T47D (cell line): ENCODE measurements at regions not wholly inside any gene's neighbourhood (a gene's known extent, or its start where the extent isn't known, plus 50 kb on each side); places are given as distances from the start of the nearest gene placed in this dataset.
A peak's percentile ranks its signal among the peaks of the same experiment; 100 is the strongest.

Source experiments
- DNase-seq, 2 experiments: peaks; one replicate each; pipeline versions ENCODE4 v3.0.0 to v3.0.0-alpha.2; 2011 to 2012; ENCODE audit warnings: low read depth in 1 of 2, low spot score in 1 of 2
- JUND ChIP-seq: IDR thresholded peaks from 2 replicates; pipeline ENCODE4 v1.6.1; 2012; ENCODE audit warnings: low read depth
- in situ Hi-C: cut with HindIII; loops from 2 replicates; pipeline ENCODE4 v1.10.0; 2016; ENCODE audit warnings: low sequenced_read_pairs, low pct_unique_long_range_greater_than_20kb

- no peak for TF ChIP-seq JUND
- DNase-seq, result no peak
- in situ Hi-C loops, result no loop called here
Observed at GRCh38 chr9:87803166-87803565, 77.2 kb downstream of the CTSL start.

- no peak for TF ChIP-seq JUND
- in situ Hi-C loops, result no loop called here
- DNase-seq, result no peak
Observed at GRCh38 chr9:87803623-87804345, 77.9 kb downstream of the CTSL start.

GRCh38 chr9:87805259-87805658, 77.4 kb upstream of the SPATA31E1 start:
- no peak for DNase-seq
- in situ Hi-C loops, result no loop called here
- no peak for TF ChIP-seq JUND

- no peak for DNase-seq
- in situ Hi-C loops, result no loop called here
- no peak for TF ChIP-seq JUND
Observed at GRCh38 chr9:87810008-87810407, 72.7 kb upstream of the SPATA31E1 start.

GRCh38 chr9:87810679-87811178, 71.9 kb upstream of the SPATA31E1 start:
- DNase-seq, result no peak
- in situ Hi-C loops, result no loop called here
- no peak for TF ChIP-seq JUND

GRCh38 chr9:87812375-87813118, 70.1 kb upstream of the SPATA31E1 start:
- no peak for TF ChIP-seq JUND
- in situ Hi-C loops, result no loop called here
- peak in 1 of 2 experiments; percentile 29 for DNase-seq

GRCh38 chr9:87813119-87813463, 69.6 kb upstream of the SPATA31E1 start:
- TF ChIP-seq JUND, result no peak
- DNase-seq, result no peak
- in situ Hi-C loops, result no loop called here

- DNase-seq, result peak in 1 of 2 experiments; percentile 31
- in situ Hi-C loops, result no loop called here
- no peak for TF ChIP-seq JUND
Observed at GRCh38 chr9:87816036-87816435, 66.6 kb upstream of the SPATA31E1 start.

GRCh38 chr9:87818308-87818707, 64.4 kb upstream of the SPATA31E1 start:
- peak in 1 of 2 experiments; percentile 2 for DNase-seq
- TF ChIP-seq JUND, result no peak
- in situ Hi-C loops, result no loop called here

GRCh38 chr9:87824216-87824875, 58.3 kb upstream of the SPATA31E1 start:
- DNase-seq, result no peak
- in situ Hi-C loops, result no loop called here
- TF ChIP-seq JUND, result no peak

- TF ChIP-seq JUND, result no peak
- in situ Hi-C loops, result no loop called here
- no peak for DNase-seq
Observed at GRCh38 chr9:87824886-87825285, 57.8 kb upstream of the SPATA31E1 start.

- no peak for DNase-seq
- no peak for TF ChIP-seq JUND
- in situ Hi-C loops, result no loop called here
Observed at GRCh38 chr9:87826331-87826730, 56.3 kb upstream of the SPATA31E1 start.

GRCh38 chr9:87827341-87827740, 55.3 kb upstream of the SPATA31E1 start:
- no peak for TF ChIP-seq JUND
- in situ Hi-C loops, result no loop called here
- no peak for DNase-seq
